Lower lobe of right lung (tissue), 2 donors: ENCODE measurements at regions not wholly inside any gene's neighbourhood (a gene's known extent, or its start where the extent isn't known, plus 50 kb on each side); places are given as distances from the start of the nearest gene placed in this dataset.

Experiments used
- ATAC-seq, 2 donors: fragments of 200-7000 bp; cut with Tn5 transposase; one replicate each; pipeline ENCODE4 v1.9.1; 2020 to 2022; ENCODE audit warnings: mild to moderate bottlenecking in 2 of 2, moderate library complexity in 2 of 2
- DNase-seq: peaks from one replicate; pipeline ENCODE4 v3.0.0-alpha.2; 2020
- H3K27ac ChIP-seq: fragments of 200-600 bp; one replicate; pipeline ENCODE4 v1.8.0; 2022
- H3K27me3 ChIP-seq: fragments of 200-600 bp; one replicate; pipeline ENCODE4 v1.8.0; 2022; ENCODE audit warnings: low read depth
- H3K36me3 ChIP-seq: fragments of 200-600 bp; one replicate; pipeline ENCODE4 v1.8.0; 2022; ENCODE audit warnings: mild to moderate bottlenecking
- H3K4me1 ChIP-seq: fragments of 200-600 bp; one replicate; pipeline ENCODE4 v1.8.0; 2022
- H3K4me3 ChIP-seq: fragments of 200-600 bp; one replicate; pipeline ENCODE4 v1.8.0; 2022; ENCODE audit warnings: mild to moderate bottlenecking
- H3K9me3 ChIP-seq: fragments of 200-600 bp; one replicate; pipeline ENCODE4 v1.8.0; 2022
- CTCF ChIP-seq: fragments of 200-600 bp; IDR thresholded peaks from one replicate; pipeline ENCODE4 v1.8.0; 2022; ENCODE audit warnings: antibody characterized with exemption, mild to moderate bottlenecking
- intact Hi-C: fragments of 100-400 bp; cut with DNase I; formaldehyde crosslinking; loops from one replicate; pipeline ENCODE4 v1.11.0; 2022
- donor health status: DM: no; HTN: yes; CAD: no; lungs with severe emphysema.

GRCh38 chr7:128158370-128158769, 82.7 kb upstream of the LEP start:
- intact Hi-C loops: no loop called here
- Histone ChIP-seq H3K9me3 (no peaks in the 10 kb centered on the region), H3K27me3 (peaks cover 14% of the 10 kb centered on the region), H3K27ac (no peak overlapping the region), H3K4me3 (no peak overlapping the region), H3K4me1 (no peaks in the 10 kb centered on the region), H3K36me3 (no peaks in the 10 kb centered on the region)
- ATAC-seq: no peak
- TF ChIP-seq CTCF: no peak
- DNase-seq: no peak

- Histone ChIP-seq H3K27ac (no peak overlapping the region), H3K9me3 (no peaks in the 10 kb centered on the region), H3K36me3 (no peaks in the 10 kb centered on the region), H3K4me3 (no peak overlapping the region), H3K27me3 (peaks cover 33% of the 10 kb centered on the region), H3K4me1 (no peaks in the 10 kb centered on the region)
- ATAC-seq (no peak), DNase-seq (no peak)
- intact Hi-C loops: no loop called here
- no peak for TF ChIP-seq CTCF
Measured at GRCh38 chr7:128160296-128160695, 80.8 kb upstream of the LEP start.

- peaks cover 46% of the 10 kb centered on the region for H3K27me3 ChIP-seq
- no peak for DNase-seq
Measured at GRCh38 chr7:128161466-128162125, 79.5 kb upstream of the LEP start.

GRCh38 chr7:128162666-128163065, 78.4 kb upstream of the LEP start:
- TF ChIP-seq CTCF: no peak
- intact Hi-C loops: no loop called here
- Histone ChIP-seq H3K9me3 (no peaks in the 10 kb centered on the region), H3K4me1 (peaks cover 12% of the 10 kb centered on the region), H3K27ac (no peak overlapping the region), H3K4me3 (no peak overlapping the region), H3K27me3 (peaks cover 57% of the 10 kb centered on the region), H3K36me3 (no peaks in the 10 kb centered on the region)
- DNase-seq (no peak), ATAC-seq (no peak)

More at GRCh38 chr7:128161466-128162125, 79.5 kb upstream of the LEP start:
- TF ChIP-seq CTCF: no peak
- Histone ChIP-seq H3K4me3 (no peak overlapping the region), H3K4me1 (peaks cover 4% of the 10 kb centered on the region), H3K27ac (no peak overlapping the region), H3K36me3 (no peaks in the 10 kb centered on the region), H3K9me3 (no peaks in the 10 kb centered on the region)
- intact Hi-C loops: no loop called here
- no peak for ATAC-seq

- H3K4me1 ChIP-seq: peaks cover 20% of the 10 kb centered on the region
- ATAC-seq: no peak
- no peak overlapping the region for H3K27ac ChIP-seq
- peaks cover 65% of the 10 kb centered on the region for H3K27me3 ChIP-seq
- no peaks in the 10 kb centered on the region for H3K9me3 ChIP-seq
- no peaks in the 10 kb centered on the region for H3K36me3 ChIP-seq
- intact Hi-C loops: no loop called here
- no peak overlapping the region for H3K4me3 ChIP-seq
- TF ChIP-seq CTCF: no peak
- DNase-seq: no peak
Measured at GRCh38 chr7:128163473-128163872, 77.6 kb upstream of the LEP start.
